MG63 (cell line): ENCODE measurements at regions not wholly inside any gene's neighbourhood (a gene's known extent, or its start where the extent isn't known, plus 50 kb on each side); places are given as distances from the start of the nearest gene placed in this dataset.
A peak's percentile ranks its signal among the peaks of the same experiment; 100 is the strongest.

Source experiments
- DNase-seq: peaks from one replicate; pipeline ENCODE4 v3.0.0-alpha.2; 2020
- H3K27me3 ChIP-seq: fragments of 250-450 bp; sonication (Bioruptor Pico); 2 replicates; pipeline ENCODE4 v1.5.1; 2020; ENCODE audit warnings: mild to moderate bottlenecking, moderate library complexity
- H3K36me3 ChIP-seq: fragments of 250-450 bp; sonication (Bioruptor Pico); 2 replicates; pipeline ENCODE4 v1.5.1; 2020; ENCODE audit warnings: mild to moderate bottlenecking, moderate library complexity
- H3K4me3 ChIP-seq: fragments of 250-450 bp; sonication (Bioruptor Pico); 2 replicates; pipeline ENCODE4 v1.5.1; 2020; ENCODE audit warnings: mild to moderate bottlenecking, moderate library complexity
- H3K9me3 ChIP-seq: fragments of 250-450 bp; sonication (Bioruptor Pico); 2 replicates; pipeline ENCODE4 v1.5.1; 2020; ENCODE audit warnings: mild to moderate bottlenecking, moderate library complexity

- no peak for DNase-seq
- H3K9me3 ChIP-seq, result no peaks in the 10 kb centered on the region
- no peaks in the 10 kb centered on the region for H3K36me3 ChIP-seq
- H3K4me3 ChIP-seq, result no peak overlapping the region
- H3K27me3 ChIP-seq, result 0 out of 2 replicates have a peak, but pooled peaks cover 2% of the 10 kb centered on the region
Measured at GRCh38 chr1:182196897-182197870, 135.7 kb upstream of the ZNF648 start.

GRCh38 chr1:182195733-182196132, 134.2 kb upstream of the ZNF648 start:
- Histone ChIP-seq H3K36me3 (no peaks in the 10 kb centered on the region), H3K4me3 (no peak overlapping the region), H3K9me3 (no peaks in the 10 kb centered on the region), H3K27me3 (0 out of 2 replicates have a peak, but pooled peaks cover 2% of the 10 kb centered on the region)
- no peak for DNase-seq

- Histone ChIP-seq H3K9me3 (no peaks in the 10 kb centered on the region), H3K27me3 (0 out of 2 replicates have a peak, but pooled peaks cover 2% of the 10 kb centered on the region), H3K36me3 (no peaks in the 10 kb centered on the region), H3K4me3 (no peak overlapping the region)
- no peak for DNase-seq
Measured at GRCh38 chr1:182193908-182194550, 132.5 kb upstream of the ZNF648 start.

GRCh38 chr1:182192966-182193365, 131.5 kb upstream of the ZNF648 start:
- Histone ChIP-seq H3K9me3 (no peaks in the 10 kb centered on the region), H3K36me3 (no peaks in the 10 kb centered on the region), H3K27me3 (0 out of 2 replicates have a peak, but pooled peaks cover 2% of the 10 kb centered on the region), H3K4me3 (no peak overlapping the region)
- DNase-seq, result no peak

GRCh38 chr1:182192215-182192614, 130.7 kb upstream of the ZNF648 start:
- no peak overlapping the region for H3K4me3 ChIP-seq
- H3K36me3 ChIP-seq, result no peaks in the 10 kb centered on the region
- no peaks in the 10 kb centered on the region for H3K9me3 ChIP-seq
- DNase-seq, result no peak
- H3K27me3 ChIP-seq, result 0 out of 2 replicates have a peak, but pooled peaks cover 2% of the 10 kb centered on the region

GRCh38 chr1:182191381-182192115, 130.0 kb upstream of the ZNF648 start:
- no peak for DNase-seq
- Histone ChIP-seq H3K36me3 (no peaks in the 10 kb centered on the region), H3K9me3 (no peaks in the 10 kb centered on the region), H3K27me3 (0 out of 2 replicates have a peak, but pooled peaks cover 1% of the 10 kb centered on the region), H3K4me3 (no peak overlapping the region)

- Histone ChIP-seq H3K4me3 (no peak overlapping the region), H3K27me3 (no peaks in the 10 kb centered on the region), H3K9me3 (no peaks in the 10 kb centered on the region), H3K36me3 (no peaks in the 10 kb centered on the region)
- DNase-seq, result no peak
Measured at GRCh38 chr1:182189535-182190066, 128.1 kb upstream of the ZNF648 start.

- no peaks in the 10 kb centered on the region for H3K27me3 ChIP-seq
- no peak for DNase-seq
Measured at GRCh38 chr1:182186757-182187146, 125.2 kb upstream of the ZNF648 start.

GRCh38 chr1:182185842-182186756, 124.6 kb upstream of the ZNF648 start:
- peak; percentile 86 for DNase-seq
- H3K27me3 ChIP-seq, result no peaks in the 10 kb centered on the region
- no peak overlapping the region for H3K4me3 ChIP-seq
- no peaks in the 10 kb centered on the region for H3K9me3 ChIP-seq
- H3K36me3 ChIP-seq, result no peaks in the 10 kb centered on the region

More at GRCh38 chr1:182186757-182187146, 125.2 kb upstream of the ZNF648 start:
- no peak overlapping the region for H3K4me3 ChIP-seq
- H3K9me3 ChIP-seq, result no peaks in the 10 kb centered on the region
- H3K36me3 ChIP-seq, result no peaks in the 10 kb centered on the region

- Histone ChIP-seq H3K4me3 (no peak overlapping the region), H3K36me3 (no peaks in the 10 kb centered on the region), H3K9me3 (no peaks in the 10 kb centered on the region), H3K27me3 (no peaks in the 10 kb centered on the region)
- DNase-seq, result no peak
Measured at GRCh38 chr1:182185136-182185535, 123.6 kb upstream of the ZNF648 start.

- no peak overlapping the region for H3K4me3 ChIP-seq
- no peaks in the 10 kb centered on the region for H3K9me3 ChIP-seq
- DNase-seq, result no peak
- no peaks in the 10 kb centered on the region for H3K27me3 ChIP-seq
- no peaks in the 10 kb centered on the region for H3K36me3 ChIP-seq
Measured at GRCh38 chr1:182183606-182184005, 122.1 kb upstream of the ZNF648 start.

GRCh38 chr1:182182311-182182710, 120.8 kb upstream of the ZNF648 start:
- Histone ChIP-seq H3K36me3 (no peaks in the 10 kb centered on the region), H3K9me3 (no peaks in the 10 kb centered on the region), H3K27me3 (no peaks in the 10 kb centered on the region), H3K4me3 (no peak overlapping the region)
- no peak for DNase-seq

- Histone ChIP-seq H3K4me3 (no peak overlapping the region), H3K36me3 (no peaks in the 10 kb centered on the region), H3K9me3 (no peaks in the 10 kb centered on the region), H3K27me3 (no peaks in the 10 kb centered on the region)
- no peak for DNase-seq
Measured at GRCh38 chr1:182181167-182181572, 119.7 kb upstream of the ZNF648 start.

- peak; percentile 55 for DNase-seq
- no peaks in the 10 kb centered on the region for H3K27me3 ChIP-seq
- no peaks in the 10 kb centered on the region for H3K36me3 ChIP-seq
- H3K4me3 ChIP-seq, result no peak overlapping the region
- no peaks in the 10 kb centered on the region for H3K9me3 ChIP-seq
Measured at GRCh38 chr1:182175361-182175931, 113.9 kb upstream of the ZNF648 start.

- DNase-seq, result no peak
- no peaks in the 10 kb centered on the region for H3K36me3 ChIP-seq
- H3K27me3 ChIP-seq, result no peaks in the 10 kb centered on the region
- no peak overlapping the region for H3K4me3 ChIP-seq
- no peaks in the 10 kb centered on the region for H3K9me3 ChIP-seq
Measured at GRCh38 chr1:182174513-182174855, 113.0 kb upstream of the ZNF648 start.
